Middle frontal gyrus (tissue), 1 donor: ENCODE measurements at regions not wholly inside any gene's neighbourhood (a gene's known extent, or its start where the extent isn't known, plus 50 kb on each side); places are given as distances from the start of the nearest gene placed in this dataset.
"Not testable (repeated sequence)": the region's sequence is repeated elsewhere in the genome, so short reads cannot be mapped to it uniquely, and the experiment has no call there.

ENCODE experiments used
- DNase-seq: peaks from one replicate; pipeline ENCODE4 v3.0.0-alpha.2; 2015; ENCODE audit warnings: low spot score; ENCODE audit errors: extremely low spot score

DNA sequence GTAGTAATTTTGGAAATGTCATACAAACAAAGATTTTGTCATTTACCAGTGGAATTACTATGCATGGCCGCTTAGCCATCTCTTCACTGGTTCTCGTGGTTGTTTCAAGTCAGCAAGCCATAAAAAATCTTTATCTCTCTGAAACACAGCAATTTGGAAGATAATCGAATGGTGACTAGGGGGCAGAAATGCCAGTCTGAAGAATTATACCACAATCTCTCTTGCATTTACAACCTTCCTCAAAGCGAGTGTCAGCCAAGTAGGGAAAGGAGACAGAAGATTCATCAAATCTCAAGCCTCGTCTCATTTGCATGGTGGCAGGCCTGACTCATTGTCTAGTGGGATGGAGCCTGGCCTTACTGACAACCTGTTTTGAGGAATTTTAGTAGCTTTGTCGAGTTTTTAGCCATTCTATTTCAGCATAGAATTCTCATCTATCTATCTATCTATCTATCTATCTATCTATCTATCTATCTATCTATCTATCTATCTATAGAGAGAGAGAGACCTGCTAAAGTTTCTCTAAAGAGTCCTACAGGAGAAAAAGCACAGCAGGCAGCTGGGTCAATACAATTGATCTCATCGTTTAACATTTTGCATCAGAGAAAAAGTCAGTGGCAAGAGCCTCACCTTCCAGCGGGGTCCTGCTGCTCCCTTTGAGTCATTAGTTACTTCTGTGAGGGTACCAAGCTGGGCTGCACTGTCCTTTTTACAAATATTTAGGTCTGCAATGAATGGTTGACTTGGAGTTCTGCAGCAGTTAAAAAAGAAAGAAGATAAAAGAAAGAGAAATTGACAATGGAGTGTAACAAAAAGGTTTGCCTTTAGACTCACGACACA, 572.8 kb downstream of the TFAP2A start:
- no peak for DNase-seq

DNA sequence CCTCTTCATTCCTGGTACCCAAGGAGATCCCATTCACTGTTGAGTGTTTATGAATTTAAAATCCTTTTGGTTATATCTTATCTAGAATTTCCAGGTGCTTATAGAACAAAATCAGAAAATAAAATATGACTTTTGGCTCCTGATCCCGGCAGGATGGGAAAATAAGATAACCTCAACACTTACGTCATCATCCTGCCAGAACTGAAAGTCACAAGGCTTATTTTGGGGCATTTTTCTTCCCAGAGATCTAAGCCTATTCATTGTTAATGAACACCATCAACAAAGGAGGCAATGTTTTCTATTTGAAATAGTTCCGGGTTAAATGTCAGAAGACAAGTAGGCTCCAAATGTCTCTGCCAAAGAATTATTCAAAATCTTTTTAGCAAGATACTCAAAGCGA, 580.6 kb downstream of the TFAP2A start:
- no peak for DNase-seq

DNA sequence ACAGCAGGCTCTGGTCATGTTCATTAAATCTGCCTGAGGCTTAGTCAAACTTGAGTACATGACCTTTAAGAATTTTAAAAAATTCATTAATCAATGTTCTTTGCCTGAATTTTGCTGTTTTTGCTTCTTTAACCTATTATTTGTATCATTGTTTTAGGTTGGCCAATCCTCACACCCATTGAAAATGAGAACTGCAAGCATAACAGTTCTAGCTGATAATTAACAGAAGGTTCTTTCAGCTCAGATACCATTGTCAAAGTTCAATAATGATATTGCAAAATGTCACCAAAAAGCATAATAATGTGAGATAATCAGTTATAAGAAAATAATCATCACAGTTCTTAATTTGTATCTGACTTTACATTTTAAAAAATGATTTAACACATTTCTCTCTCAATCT, 583.1 kb downstream of the TFAP2A start:
- DNase-seq, result no peak

DNA sequence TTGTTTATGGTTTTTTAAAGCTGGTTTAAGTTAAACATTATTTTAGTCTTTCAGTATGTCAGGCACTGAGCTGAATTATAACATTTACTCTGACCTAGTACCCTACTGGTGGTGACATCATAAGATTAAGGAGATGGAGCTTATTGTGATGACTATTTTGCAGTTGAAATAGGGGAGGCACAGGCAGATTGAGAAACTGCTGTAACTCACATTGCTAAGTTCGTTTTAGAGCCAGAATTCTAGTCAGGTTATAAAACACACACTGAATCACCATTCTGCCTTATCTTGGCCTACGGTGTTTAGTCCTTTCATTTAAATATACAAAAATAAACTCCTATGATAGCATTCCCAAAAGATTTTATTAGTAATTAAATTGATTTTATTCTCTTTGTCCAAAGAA, 584.1 kb downstream of the TFAP2A start:
- no peak for DNase-seq

DNA sequence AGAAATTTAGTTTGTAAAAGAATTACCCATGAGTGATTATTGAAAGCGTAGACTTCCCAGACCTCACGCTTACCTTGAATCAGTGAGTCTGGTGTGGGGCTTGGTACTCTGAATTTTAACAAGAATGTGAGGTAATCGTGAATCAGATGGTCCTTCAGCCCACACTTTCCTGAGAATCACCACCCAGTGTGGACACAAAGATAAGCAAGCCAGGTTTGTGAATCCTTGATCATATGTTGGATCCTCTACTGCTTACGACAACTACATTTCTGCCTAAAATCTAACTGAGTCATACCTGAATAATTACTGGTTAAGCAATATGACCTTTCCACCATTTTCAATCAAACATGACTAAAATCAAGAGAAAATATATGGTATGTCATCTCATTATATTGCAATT, 589.3 kb downstream of the TFAP2A start:
- DNase-seq, result no peak

GRCh38 chr6:9810727-9811126, 604.1 kb downstream of the TFAP2A start:
- DNase-seq, result not testable (repeated sequence)

DNA sequence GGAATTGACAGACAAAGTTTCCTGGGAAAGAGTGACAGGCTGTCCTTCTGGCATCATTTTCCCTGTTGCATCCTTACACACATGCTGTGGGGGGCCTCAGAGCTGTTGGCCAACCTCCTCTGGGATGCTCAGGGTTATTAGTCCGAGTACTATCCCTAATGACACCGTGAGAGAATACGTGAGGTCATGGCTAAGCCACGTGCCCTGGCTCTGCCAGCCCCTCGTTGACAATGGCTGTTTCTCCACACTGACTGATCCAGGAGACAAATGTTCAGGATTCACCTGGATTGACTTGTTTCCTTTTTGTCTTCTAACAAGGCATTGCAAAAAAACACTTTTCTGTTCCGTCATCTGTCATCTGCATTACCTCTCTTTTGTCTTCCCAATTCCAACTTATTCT, 604.6 kb downstream of the TFAP2A start:
- DNase-seq, result no peak

- DNase-seq, result no peak
These were observed 608.7 kb downstream of the TFAP2A start for GRCh38 chr6:9806195-9806594.

- no peak for DNase-seq
These were observed 613.6 kb downstream of the TFAP2A start for GRCh38 chr6:9801249-9801754.

DNA sequence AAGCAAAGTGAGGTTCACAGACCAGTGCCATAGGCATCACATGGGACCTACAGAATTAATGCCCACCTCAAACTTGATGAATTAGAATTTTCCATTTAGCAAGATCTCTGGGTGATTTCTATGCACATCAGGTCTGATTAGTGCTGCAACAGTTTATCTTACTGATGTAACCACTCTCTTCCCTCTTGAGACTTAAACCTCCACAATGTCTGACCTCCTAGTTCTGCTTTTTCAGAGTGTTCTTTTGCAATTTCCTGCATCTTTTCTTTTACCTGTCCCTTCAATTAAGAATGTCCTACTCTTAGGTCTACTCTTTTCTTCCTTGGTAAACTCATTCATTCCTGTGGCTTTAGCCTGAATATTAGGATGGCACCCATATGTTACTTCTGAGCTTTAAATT, 615.3 kb downstream of the TFAP2A start:
- DNase-seq, result no peak

GRCh38 chr6:9796827-9797226, 618.0 kb downstream of the TFAP2A start:
- DNase-seq, result no peak

DNA sequence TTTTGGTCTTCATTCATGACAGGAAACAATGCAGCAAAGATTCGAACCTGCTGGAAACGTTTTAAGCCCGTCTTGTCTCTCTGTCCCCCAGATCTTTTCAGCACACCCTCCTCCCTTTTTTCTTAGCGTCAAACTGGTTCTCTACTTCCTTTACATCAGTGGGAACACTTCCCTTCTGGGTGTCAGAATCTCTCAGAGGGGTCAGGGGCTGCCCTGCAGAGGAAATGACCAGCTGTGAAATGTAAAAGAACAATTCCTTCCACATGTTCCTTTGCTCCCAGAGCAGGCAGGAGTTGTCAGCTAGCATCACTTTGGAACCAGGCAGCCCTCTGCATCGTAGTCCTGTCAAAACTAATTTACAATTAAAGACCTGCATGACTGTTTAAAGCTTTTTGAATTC, 619.0 kb downstream of the TFAP2A start:
- DNase-seq, result no peak

DNA sequence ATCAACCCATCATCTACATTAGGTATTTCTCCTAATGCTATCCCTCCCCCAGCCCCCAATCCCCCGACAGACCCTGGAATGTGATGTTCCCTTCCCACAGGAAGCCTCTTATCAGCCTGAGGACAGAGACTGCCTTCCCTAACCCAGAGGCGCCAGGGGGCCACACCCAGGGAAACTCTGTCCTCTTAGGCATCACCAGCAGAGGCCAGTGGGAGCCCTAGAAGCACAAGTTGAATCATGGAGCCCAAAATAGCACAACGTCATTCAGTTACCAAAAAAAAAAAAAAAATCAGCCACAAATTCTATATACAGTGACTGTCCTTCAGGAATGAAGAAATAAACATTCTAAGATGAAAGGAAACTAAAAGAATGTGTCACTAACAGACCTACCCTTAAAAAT, 625.7 kb downstream of the TFAP2A start:
- no peak for DNase-seq

DNA sequence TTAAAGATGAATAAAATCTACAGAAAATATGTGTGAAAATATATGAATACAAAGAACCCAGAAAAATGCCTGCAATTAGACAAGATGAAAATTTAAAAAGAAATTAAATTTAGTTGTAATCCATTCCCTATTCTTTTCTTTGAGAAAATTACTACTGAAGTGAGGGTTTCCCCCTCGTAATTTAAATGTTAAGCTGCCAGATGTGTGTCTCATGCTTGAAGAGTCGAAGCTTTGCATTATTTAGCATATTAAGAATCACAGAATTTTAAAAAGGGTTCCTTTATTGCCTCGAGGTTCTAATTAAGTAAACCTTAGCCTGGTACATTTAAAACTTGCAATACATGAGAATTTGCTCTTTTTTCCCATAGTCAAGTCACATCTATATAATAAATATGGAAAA, 630.1 kb downstream of the TFAP2A start:
- no peak for DNase-seq

- DNase-seq, result no peak
These were observed 631.3 kb downstream of the TFAP2A start for GRCh38 chr6:9783567-9783966.

- no peak for DNase-seq
These were observed 648.5 kb downstream of the TFAP2A start for GRCh38 chr6:9766240-9766915.

GRCh38 chr6:9761220-9761619, 653.7 kb downstream of the TFAP2A start:
- DNase-seq, result no peak

GRCh38 chr6:9754515-9754914, 660.4 kb downstream of the TFAP2A start:
- no peak for DNase-seq

DNA sequence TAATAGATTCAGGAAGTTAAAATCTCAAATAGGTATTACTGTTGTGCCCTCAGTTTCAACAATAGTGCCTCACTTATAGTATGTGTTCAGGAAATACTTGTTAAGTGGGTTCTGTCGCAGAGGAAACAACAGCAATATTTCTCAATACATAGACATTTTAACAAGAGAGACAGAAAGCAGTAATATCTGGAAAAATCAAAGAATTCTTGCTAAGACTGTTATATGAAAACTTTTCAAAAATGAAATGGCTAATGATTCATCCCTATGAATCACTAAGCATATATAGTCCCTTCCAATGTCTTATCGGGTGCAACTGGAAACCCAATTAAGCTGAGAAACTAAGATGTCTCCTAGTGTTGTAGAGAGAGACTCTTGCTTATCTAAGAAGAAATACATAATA, 668.9 kb downstream of the TFAP2A start:
- DNase-seq, result no peak

- DNase-seq, result no peak
These were observed 669.4 kb downstream of the TFAP2A start for GRCh38 chr6:9745476-9745875.

GRCh38 chr6:9744119-9744518, 670.8 kb downstream of the TFAP2A start:
- DNase-seq, result no peak

GRCh38 chr6:9732056-9732455, 682.8 kb downstream of the TFAP2A start:
- DNase-seq, result no peak

DNA sequence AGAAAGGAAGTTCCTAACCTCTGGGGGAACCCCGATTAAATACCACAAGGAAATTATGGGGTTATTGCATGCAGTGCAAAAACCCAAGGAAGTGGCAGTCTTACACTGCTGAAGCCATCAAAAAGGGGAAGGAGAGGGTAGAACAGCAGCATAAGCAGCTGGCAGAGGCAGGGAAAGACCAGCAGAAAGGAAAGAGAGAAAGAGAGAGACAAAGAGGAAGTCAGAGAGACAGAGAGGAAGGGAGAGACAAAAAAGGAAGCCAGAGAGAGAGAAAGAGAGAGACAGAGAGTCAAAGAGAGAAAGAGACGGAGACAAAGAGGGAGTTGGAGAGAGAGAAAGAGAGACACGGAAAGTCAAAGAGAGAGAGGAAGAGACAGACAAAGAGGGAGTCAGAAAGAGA, 689.1 kb downstream of the TFAP2A start:
- not testable (repeated sequence) for DNase-seq
